Hepatocyte (in vitro differentiated cells): ENCODE measurements at regions not wholly inside any gene's neighbourhood (a gene's known extent, or its start where the extent isn't known, plus 50 kb on each side); places are given as distances from the start of the nearest gene placed in this dataset.

Experiments
- DNase-seq: peaks from one replicate; pipeline ENCODE4 v3.0.0-alpha.2; 2016; ENCODE audit warnings: low spot score
- H2AFZ ChIP-seq: fragments of 200-600 bp; sonication (generic); 2 replicates; pipeline ENCODE4 v1.6.0; 2016; ENCODE audit warnings: antibody characterized with exemption, mild to moderate bottlenecking
- H3K27ac ChIP-seq: fragments of 200-600 bp; sonication (generic); 2 replicates; pipeline ENCODE4 v1.5.1; 2016; ENCODE audit warnings: mild to moderate bottlenecking
- H3K27me3 ChIP-seq: fragments of 200-600 bp; sonication (generic); 2 replicates; pipeline ENCODE4 v1.6.1; 2016
- H3K36me3 ChIP-seq: fragments of 200-600 bp; sonication (generic); replicated peaks from 2 replicates; pipeline ENCODE4 v1.5.1; 2016; ENCODE audit warnings: low read depth; ENCODE audit not compliant: insufficient read depth
- H3K4me1 ChIP-seq: fragments of 200-600 bp; sonication (generic); 2 replicates; pipeline ENCODE4 v1.5.1; 2016; ENCODE audit warnings: mild to moderate bottlenecking, moderate library complexity; ENCODE audit not compliant: insufficient read depth
- H3K4me2 ChIP-seq: fragments of 200-600 bp; sonication (generic); 2 replicates; pipeline ENCODE4 v1.6.0; 2016
- H3K4me3 ChIP-seq: fragments of 200-600 bp; sonication (generic); 2 replicates; pipeline ENCODE4 v1.5.1; 2016; ENCODE audit warnings: mild to moderate bottlenecking
- H3K79me2 ChIP-seq: fragments of 200-600 bp; sonication (generic); 2 replicates; pipeline ENCODE4 v1.6.0; 2017; ENCODE audit warnings: mild to moderate bottlenecking
- H3K9me2 ChIP-seq: fragments of 200-600 bp; sonication (generic); replicated peaks from 2 replicates; pipeline ENCODE4 v1.6.0; 2017; ENCODE audit warnings: mild to moderate bottlenecking; ENCODE audit not compliant: insufficient read depth
- H3K9me3 ChIP-seq: fragments of 200-600 bp; sonication (generic); 2 replicates; pipeline ENCODE4 v1.5.1; 2016; ENCODE audit warnings: low read depth, mild to moderate bottlenecking
- H4K20me1 ChIP-seq: fragments of 200-600 bp; sonication (generic); 2 replicates; pipeline ENCODE4 v1.6.0; 2016; ENCODE audit warnings: mild to moderate bottlenecking; ENCODE audit not compliant: insufficient read depth, poor library complexity, severe bottlenecking
- EZH2 ChIP-seq: fragments of 200-600 bp; sonication (generic); IDR thresholded peaks from 2 replicates; pipeline ENCODE4 v1.6.1; 2016; ENCODE audit warnings: antibody characterized with exemption, mild to moderate bottlenecking, borderline replicate concordance
- EZH2phosphoT487 ChIP-seq: fragments of 200-600 bp; sonication (generic); IDR thresholded peaks from one replicate; pipeline ENCODE4 v1.6.1; 2018; ENCODE audit warnings: antibody characterized with exemption, mild to moderate bottlenecking, low read depth, moderate library complexity; ENCODE audit not compliant: unreplicated experiment, severe bottlenecking
- WGBS: methylation state at CpG from one replicate; pipeline ENCODE4 v1.1.6; 2016; ENCODE audit warnings: low lambda C conversion rate; ENCODE audit errors: missing lambda C conversion rate; 5-methylcytosine and 5-hydroxymethylcytosine counted together
- TF ChIP-seq, protein P1 (sequence below): fragments of 200-600 bp; sonication (generic); IDR thresholded peaks from 2 replicates; pipeline ENCODE4 v1.5.1; 2016; ENCODE audit warnings: antibody characterized with exemption, mild to moderate bottlenecking; ENCODE audit not compliant: poor library complexity

DNA sequence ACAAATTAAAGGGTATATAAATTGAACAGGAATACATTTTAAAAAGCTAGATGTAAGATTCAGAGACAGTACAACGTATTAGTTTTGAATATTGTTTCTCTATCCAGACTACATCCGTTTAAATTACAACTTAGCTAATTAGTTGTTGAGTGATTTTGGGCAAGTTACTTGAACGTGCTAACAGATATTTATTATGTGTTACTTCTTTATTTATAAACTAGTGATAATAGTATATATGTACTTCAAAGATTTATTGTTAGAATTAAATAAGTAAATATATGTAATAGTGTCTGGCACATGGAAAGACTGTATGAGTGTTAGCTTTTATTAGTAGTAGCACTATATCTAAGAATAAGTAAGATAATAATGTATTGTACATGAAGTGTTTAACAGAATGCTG is 92.0 kb upstream of the GBE1 start:
- no peaks in the 10 kb centered on the region for H3K9me2 ChIP-seq
- WGBS, result 87% methylated on average over 3 of the region's 3 CpGs
- H4K20me1 ChIP-seq, result no peaks in the 10 kb centered on the region
- no peak for DNase-seq
- no peaks in the 10 kb centered on the region for H3K36me3 ChIP-seq
- no peak overlapping the region for H3K27ac ChIP-seq
- H3K4me3 ChIP-seq, result no peak overlapping the region
- no peak overlapping the region for H2AFZ ChIP-seq
- TF ChIP-seq EZH2phosphoT487 (no peak), EZH2 (no peak)
- TF ChIP-seq, protein P1, sequence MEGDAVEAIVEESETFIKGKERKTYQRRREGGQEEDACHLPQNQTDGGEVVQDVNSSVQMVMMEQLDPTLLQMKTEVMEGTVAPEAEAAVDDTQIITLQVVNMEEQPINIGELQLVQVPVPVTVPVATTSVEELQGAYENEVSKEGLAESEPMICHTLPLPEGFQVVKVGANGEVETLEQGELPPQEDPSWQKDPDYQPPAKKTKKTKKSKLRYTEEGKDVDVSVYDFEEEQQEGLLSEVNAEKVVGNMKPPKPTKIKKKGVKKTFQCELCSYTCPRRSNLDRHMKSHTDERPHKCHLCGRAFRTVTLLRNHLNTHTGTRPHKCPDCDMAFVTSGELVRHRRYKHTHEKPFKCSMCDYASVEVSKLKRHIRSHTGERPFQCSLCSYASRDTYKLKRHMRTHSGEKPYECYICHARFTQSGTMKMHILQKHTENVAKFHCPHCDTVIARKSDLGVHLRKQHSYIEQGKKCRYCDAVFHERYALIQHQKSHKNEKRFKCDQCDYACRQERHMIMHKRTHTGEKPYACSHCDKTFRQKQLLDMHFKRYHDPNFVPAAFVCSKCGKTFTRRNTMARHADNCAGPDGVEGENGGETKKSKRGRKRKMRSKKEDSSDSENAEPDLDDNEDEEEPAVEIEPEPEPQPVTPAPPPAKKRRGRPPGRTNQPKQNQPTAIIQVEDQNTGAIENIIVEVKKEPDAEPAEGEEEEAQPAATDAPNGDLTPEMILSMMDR, result no peak
- no peaks in the 10 kb centered on the region for H3K79me2 ChIP-seq
- no peaks in the 10 kb centered on the region for H3K27me3 ChIP-seq
- H3K9me3 ChIP-seq, result no peaks in the 10 kb centered on the region
- no peak overlapping the region for H3K4me2 ChIP-seq
- no peaks in the 10 kb centered on the region for H3K4me1 ChIP-seq

- Histone ChIP-seq H3K4me1 (no peaks in the 10 kb centered on the region), H3K27ac (no peak overlapping the region), H3K79me2 (no peaks in the 10 kb centered on the region), H3K9me2 (no peaks in the 10 kb centered on the region), H4K20me1 (no peaks in the 10 kb centered on the region), H3K9me3 (no peaks in the 10 kb centered on the region), H3K27me3 (no peaks in the 10 kb centered on the region), H3K36me3 (no peaks in the 10 kb centered on the region), H2AFZ (no peak overlapping the region), H3K4me2 (no peak overlapping the region), H3K4me3 (no peak overlapping the region)
- DNase-seq, result no peak
- TF ChIP-seq, protein P1, result no peak
- TF ChIP-seq EZH2 (no peak), EZH2phosphoT487 (no peak)
Observed at GRCh38 chr3:81851176-81851575, 89.7 kb upstream of the GBE1 start.

- H3K4me3 ChIP-seq, result no peak overlapping the region
- no peak overlapping the region for H3K27ac ChIP-seq
- H3K9me2 ChIP-seq, result no peaks in the 10 kb centered on the region
- H3K9me3 ChIP-seq, result no peaks in the 10 kb centered on the region
- 73% methylated on average over 1 of the region's 1 CpG for WGBS
- no peak overlapping the region for H3K4me2 ChIP-seq
- no peak for DNase-seq
- H3K79me2 ChIP-seq, result no peaks in the 10 kb centered on the region
- H4K20me1 ChIP-seq, result no peaks in the 10 kb centered on the region
- H3K4me1 ChIP-seq, result no peaks in the 10 kb centered on the region
- H3K27me3 ChIP-seq, result no peaks in the 10 kb centered on the region
- H2AFZ ChIP-seq, result no peak overlapping the region
- TF ChIP-seq, protein P1, result no peak
- TF ChIP-seq EZH2 (no peak), EZH2phosphoT487 (no peak)
- no peaks in the 10 kb centered on the region for H3K36me3 ChIP-seq
Observed at GRCh38 chr3:81846988-81847387, 85.5 kb upstream of the GBE1 start.

- TF ChIP-seq, protein P1, result no peak
- no peak for DNase-seq
- Histone ChIP-seq H4K20me1 (no peaks in the 10 kb centered on the region), H3K4me3 (no peak overlapping the region), H3K36me3 (no peaks in the 10 kb centered on the region), H3K4me1 (no peaks in the 10 kb centered on the region), H3K27me3 (no peaks in the 10 kb centered on the region), H3K27ac (no peak overlapping the region), H3K9me2 (no peaks in the 10 kb centered on the region), H3K79me2 (no peaks in the 10 kb centered on the region), H2AFZ (no peak overlapping the region), H3K9me3 (no peaks in the 10 kb centered on the region), H3K4me2 (no peak overlapping the region)
- 62% methylated on average over 2 of the region's 2 CpGs for WGBS
Observed at GRCh38 chr3:81841540-81841939, 80.1 kb upstream of the GBE1 start.
